SKM-1 (cell line): ENCODE measurements at regions not wholly inside any gene's neighbourhood (a gene's known extent, or its start where the extent isn't known, plus 50 kb on each side); places are given as distances from the start of the nearest gene placed in this dataset.
A peak's percentile ranks its signal among the peaks of the same experiment; 100 is the strongest.
"Not testable (repeated sequence)": the region's sequence is repeated elsewhere in the genome, so short reads cannot be mapped to it uniquely, and the experiment has no call there.

Experiments
- DNase-seq: peaks from one replicate; lab custom pipeline; 2025; ENCODE audit not compliant: unreplicated experiment; lab: John Stamatoyannopoulos, UW

DNA sequence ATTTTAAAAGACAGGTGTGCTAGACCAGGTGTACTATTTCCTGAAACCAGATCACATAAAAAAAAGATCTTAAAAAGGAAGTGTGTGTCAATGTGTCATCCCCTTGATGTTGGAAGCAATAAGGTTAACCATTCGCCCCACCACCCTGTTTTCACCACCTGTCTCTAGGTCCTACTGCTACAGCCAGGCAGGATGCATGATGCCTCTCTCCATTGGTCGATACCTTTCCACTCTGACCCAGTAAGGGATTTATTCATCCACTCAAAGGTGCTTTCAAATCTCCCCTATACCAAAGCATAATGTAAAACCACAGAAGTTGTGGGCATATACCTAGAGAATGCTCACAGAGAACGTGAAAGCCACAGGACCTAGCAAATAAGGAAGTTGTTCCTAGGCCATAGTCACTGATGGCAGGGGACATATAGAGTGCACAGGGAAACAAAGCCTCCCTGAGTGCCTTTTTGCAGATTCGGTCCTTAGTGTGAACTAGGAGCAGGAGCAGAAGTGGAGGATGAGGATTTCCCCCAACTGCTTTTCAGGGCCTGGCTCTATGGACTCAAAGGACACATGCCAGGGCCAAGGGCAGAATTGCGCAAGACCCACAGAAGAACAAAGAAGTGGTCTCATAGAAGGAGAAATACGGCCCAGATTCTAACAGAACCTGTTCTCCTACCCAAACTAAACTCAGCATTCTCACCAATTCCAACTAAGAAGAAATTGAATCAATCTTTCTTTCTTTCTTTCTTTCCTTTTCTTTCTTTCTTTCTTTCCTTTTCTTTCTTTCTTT lies 631.5 kb upstream of the NRP1 start:
- peak; percentile 8 for DNase-seq

GRCh38 chr10:33963729-33964128 lies 629.3 kb upstream of the NRP1 start:
- DNase-seq: no peak

DNA sequence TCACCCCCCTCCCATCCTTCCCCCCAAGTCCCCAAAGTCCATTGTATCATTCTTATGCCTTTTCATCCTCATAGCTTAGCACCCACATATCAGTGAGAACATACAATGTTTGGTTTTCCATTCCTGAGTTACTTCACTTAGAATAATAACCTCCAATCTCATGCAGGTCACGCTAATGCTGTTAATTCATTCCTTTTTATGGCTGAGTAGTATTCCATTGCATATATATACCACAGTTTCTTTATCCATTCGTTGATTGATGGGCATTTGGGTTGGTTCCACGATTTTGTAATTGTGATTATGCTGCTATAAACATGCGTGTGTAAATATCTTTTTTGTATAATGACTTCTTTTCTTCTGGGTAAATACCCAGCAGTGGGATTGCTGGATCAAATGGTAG lies 621.9 kb upstream of the NRP1 start:
- DNase-seq: not testable (repeated sequence)

- no peak for DNase-seq
These were observed 621.2 kb upstream of the NRP1 start for GRCh38 chr10:33955676-33956075.

- no peak for DNase-seq
These were observed 618.4 kb upstream of the NRP1 start for GRCh38 chr10:33952692-33953360.

DNA sequence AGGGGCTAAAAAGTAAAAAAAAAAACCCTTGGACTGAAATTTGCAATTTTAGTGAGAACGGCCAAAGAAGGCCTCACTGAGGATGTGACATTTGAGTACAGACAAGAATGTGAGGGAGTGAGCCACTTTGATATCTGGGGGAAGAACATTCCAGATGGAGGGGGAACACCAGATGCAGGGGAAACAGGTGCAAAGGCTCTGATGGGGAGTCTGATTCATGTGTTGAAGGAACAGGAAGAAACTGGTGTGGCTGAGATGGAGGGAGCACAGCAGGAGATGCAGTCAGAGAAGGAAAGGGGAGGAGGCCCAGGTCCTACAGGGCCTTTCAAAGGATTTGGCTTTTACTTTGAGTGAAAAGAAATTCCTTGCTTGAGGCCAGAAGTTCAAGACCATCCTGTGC lies 615.7 kb upstream of the NRP1 start:
- DNase-seq: no peak

DNA sequence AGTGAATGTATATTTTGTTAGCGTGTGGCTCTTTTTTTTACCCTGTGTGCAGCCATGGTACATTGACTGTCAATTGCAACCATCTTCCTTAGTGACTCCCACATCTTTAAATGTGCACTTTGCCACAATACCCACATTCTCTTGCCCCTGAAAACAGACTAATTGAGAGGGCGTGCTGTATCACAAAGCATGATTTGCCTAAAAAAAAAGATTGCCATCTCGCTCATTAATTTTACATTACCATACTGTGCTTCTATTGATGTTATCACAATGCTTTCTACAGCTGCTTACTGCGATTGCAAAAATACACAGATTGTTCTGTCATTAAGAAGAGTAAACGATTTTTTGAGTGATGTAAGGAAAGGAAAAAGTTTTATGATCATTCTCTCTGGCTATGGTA lies 613.1 kb upstream of the NRP1 start:
- DNase-seq: no peak

DNA sequence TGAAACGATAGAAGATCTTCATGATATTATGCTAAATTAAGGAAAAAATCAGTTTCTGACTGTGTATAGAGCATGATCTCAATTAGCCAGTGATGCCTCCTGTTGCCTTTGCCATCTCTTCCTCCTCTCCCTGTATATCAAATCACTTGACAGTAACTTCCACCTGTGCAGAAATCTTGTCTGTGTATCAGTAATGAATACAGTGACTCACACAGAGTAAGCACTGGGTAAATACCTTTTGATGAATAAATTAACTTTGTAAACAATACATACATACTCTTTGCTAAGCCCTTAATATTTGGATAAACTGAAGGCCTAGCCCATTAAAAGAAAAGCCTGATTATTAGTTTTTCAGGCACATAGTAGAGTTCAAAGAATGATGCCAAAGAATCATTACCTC lies 610.6 kb upstream of the NRP1 start:
- DNase-seq: no peak

GRCh38 chr10:33942508-33942907 lies 608.0 kb upstream of the NRP1 start:
- DNase-seq: no peak

GRCh38 chr10:33939892-33940291 lies 605.4 kb upstream of the NRP1 start:
- no peak for DNase-seq

DNA sequence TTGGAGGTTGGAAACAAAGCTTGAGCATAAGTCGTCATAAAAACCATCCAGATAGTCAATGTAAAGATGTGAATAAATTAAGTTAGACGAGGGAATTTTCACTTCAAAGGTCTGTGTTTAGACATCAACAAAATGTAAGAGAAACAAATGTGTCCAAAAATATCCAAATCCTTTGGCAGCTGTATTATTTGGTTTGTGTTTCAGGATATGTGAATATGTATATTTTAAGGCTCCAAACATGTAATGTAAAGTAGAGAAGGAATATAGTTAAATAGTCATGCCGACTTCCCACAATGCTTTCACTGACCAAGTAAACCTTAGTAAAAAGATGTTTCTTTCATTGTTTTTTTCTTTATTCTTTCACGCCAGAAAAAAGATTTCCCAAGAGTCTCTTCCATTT lies 604.9 kb upstream of the NRP1 start:
- DNase-seq: no peak

DNA sequence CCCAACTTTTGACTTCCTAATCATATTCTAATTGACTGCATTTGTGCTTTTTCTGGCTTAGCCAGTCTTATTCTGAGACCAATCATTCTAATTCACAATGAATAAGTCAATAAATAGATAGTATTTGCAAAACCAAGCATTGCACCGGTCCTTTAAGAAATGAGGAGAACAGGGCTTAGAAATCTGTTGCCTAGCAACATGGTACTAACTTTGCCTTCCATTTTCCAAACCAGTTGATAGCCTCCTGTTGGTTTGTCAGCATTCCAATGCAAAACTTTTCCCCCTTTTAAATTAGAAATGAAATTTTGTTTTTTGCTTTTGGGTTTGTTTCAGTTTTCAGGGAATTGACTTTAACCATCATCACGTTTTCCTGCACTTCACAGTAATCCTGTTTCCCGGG lies 603.5 kb upstream of the NRP1 start:
- no peak for DNase-seq

- no peak for DNase-seq
These were observed 602.7 kb upstream of the NRP1 start for GRCh38 chr10:33937036-33937730.

DNA sequence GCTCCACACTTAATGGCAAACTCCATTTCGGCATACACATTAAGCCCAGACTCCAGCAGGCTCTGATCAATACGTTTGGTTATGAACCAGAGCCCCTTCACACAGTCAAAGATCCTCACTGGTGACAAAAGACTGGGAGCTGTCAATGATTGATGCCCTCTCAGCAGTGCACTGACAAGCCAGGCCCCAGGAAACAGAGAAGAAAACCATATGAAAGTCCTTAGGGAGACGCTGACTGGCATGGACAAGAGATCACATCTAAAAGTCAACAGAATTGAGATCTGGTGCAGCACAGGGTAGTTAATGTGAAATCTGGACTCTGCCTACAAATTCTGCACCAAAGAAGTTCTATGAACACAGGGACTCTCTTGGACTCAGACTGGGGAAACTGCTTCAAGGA lies 600.9 kb upstream of the NRP1 start:
- no peak for DNase-seq

DNA sequence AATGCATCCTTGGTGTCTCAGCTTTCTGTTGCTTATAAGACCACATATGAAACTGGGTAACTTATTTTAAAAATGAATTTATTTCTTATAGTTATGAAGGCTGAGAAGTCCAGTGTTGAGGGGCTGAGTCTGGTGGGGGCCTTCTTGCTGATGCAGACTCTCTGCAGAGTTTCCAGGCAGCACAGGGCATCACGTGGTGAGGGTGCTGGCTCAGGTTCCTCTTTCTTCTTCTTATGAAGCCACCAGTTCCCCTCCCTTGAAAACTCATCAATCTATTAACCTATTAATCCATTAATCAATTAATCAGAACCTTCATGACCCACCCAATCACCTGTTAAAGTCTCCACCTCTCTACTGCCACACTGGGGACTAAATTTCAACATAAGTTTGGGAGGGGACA lies 595.6 kb upstream of the NRP1 start:
- DNase-seq: no peak

- no peak for DNase-seq
These were observed 592.9 kb upstream of the NRP1 start for GRCh38 chr10:33927347-33927746.

DNA sequence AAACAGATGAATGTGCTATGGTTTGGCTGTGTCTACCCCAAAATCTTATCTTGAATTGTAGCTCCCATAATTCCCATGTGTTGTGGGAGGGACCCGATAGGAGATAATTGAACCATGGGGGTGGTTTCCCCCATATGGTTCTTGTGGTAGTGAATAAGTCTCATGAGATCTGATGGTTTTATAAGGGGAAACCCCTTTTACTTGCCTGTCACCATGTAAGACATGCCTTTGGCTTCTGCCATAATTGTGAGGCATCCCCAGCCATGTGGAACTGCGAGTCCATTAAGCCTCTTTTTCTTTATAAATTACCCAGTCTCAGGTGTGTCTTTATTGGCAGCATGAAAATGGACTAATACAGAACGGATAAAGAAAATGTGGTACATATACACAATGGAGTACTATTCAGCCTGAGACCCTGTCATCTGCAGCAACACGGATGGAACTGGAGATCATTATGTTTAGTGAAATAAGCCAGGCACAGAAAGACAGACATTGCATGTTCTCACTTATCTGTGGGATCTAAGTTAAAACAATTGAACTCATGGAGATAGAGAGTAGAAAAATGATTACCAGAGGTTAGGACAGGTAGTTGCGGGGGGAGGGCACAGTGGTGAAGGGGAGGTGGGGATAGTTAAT lies 587.6 kb upstream of the NRP1 start:
- DNase-seq: no peak

DNA sequence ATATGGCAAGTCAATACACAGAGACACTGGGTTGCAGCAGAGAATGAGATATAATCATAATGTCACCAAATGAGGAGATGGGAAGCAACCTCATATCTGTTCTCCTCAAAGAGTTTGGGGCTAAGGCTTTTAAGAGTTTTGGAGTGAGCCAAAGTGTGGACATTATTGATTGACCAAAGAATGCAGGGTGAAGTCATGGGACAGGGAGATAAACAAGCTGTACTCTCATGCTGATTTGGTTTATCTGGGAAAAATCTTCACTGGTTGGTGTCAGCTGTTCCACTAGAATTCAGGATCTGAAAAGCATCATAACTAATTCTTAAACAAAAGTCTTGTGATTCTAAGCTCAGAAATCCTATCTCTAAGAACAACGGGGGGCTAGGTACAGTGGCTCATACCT lies 585.9 kb upstream of the NRP1 start:
- no peak for DNase-seq

- no peak for DNase-seq
These were observed 584.8 kb upstream of the NRP1 start for GRCh38 chr10:33919244-33919643.

- no peak for DNase-seq
These were observed 582.8 kb upstream of the NRP1 start for GRCh38 chr10:33917069-33917780.

GRCh38 chr10:33914746-33915145 lies 580.3 kb upstream of the NRP1 start:
- DNase-seq: no peak
